ENCODE measurements at regions not wholly inside any gene's neighbourhood (a gene's known extent, or its start where the extent isn't known, plus 50 kb on each side); places are given as distances from the start of the nearest gene placed in this dataset.

- Histone ChIP-seq H3K9ac (ENCODE audit: insufficient read depth, low read length) (no peak overlapping the region), H3K27me3 (ENCODE audit: control insufficient read depth, insufficient read depth, low read length) (no peaks in the 10 kb centered on the region), H3K9me3 (ENCODE audit: control insufficient read depth, insufficient read depth, low read depth, low read length) (no peaks in the 10 kb centered on the region), H2AFZ (ENCODE audit: low read length) (no peak overlapping the region), H3K4me2 (ENCODE audit: extremely low read depth, insufficient read depth, low read length) (no peak overlapping the region), H3K27ac (ENCODE audit: insufficient read depth, low read length) (no peak overlapping the region), H3K4me3 (replicated peaks in 1 of 4; ENCODE audit: control extremely low read depth in 1 of 4, insufficient read depth in 1 of 4, low read depth in 3 of 4, low read length in 4 of 4) (no peak overlapping the region), H4K20me1 (ENCODE audit: control insufficient read depth, extremely low read depth, insufficient read depth, low read length) (no peaks in the 10 kb centered on the region), H3K36me3 (ENCODE audit: control insufficient read depth, insufficient read depth, low read length) (no peaks in the 10 kb centered on the region), H3K79me2 (ENCODE audit: control insufficient read depth, insufficient read depth, low read length) (no peaks in the 10 kb centered on the region), H3K4me1 (ENCODE audit: control insufficient read depth, extremely low read depth, insufficient read depth, low read length) (no peaks in the 10 kb centered on the region)
- DNase-seq (ENCODE audit: low read depth in 2 of 2) = no peak
- TF ChIP-seq, protein P1, sequence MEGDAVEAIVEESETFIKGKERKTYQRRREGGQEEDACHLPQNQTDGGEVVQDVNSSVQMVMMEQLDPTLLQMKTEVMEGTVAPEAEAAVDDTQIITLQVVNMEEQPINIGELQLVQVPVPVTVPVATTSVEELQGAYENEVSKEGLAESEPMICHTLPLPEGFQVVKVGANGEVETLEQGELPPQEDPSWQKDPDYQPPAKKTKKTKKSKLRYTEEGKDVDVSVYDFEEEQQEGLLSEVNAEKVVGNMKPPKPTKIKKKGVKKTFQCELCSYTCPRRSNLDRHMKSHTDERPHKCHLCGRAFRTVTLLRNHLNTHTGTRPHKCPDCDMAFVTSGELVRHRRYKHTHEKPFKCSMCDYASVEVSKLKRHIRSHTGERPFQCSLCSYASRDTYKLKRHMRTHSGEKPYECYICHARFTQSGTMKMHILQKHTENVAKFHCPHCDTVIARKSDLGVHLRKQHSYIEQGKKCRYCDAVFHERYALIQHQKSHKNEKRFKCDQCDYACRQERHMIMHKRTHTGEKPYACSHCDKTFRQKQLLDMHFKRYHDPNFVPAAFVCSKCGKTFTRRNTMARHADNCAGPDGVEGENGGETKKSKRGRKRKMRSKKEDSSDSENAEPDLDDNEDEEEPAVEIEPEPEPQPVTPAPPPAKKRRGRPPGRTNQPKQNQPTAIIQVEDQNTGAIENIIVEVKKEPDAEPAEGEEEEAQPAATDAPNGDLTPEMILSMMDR (conservative IDR thresholded peaks at IDR 0.05 in 1 of 2, IDR thresholded peaks at IDR 0.05 in 1 of 2; ENCODE audit: low read depth in 1 of 2, low read length in 2 of 2) = no peak
- TF ChIP-seq EZH2 (IDR thresholded peaks at IDR 0.05; ENCODE audit: low read length, missing control alignments) = no peak
Observed at GRCh38 chr2:78634425-78634824, 391.1 kb upstream of the REG3G start.

- Histone ChIP-seq H3K79me2 (ENCODE audit: control insufficient read depth, insufficient read depth, low read length) (no peaks in the 10 kb centered on the region), H3K4me2 (ENCODE audit: extremely low read depth, insufficient read depth, low read length) (no peak overlapping the region), H3K4me3 (replicated peaks in 1 of 4; ENCODE audit: control extremely low read depth in 1 of 4, insufficient read depth in 1 of 4, low read depth in 3 of 4, low read length in 4 of 4) (no peak overlapping the region), H3K27ac (ENCODE audit: insufficient read depth, low read length) (no peak overlapping the region), H2AFZ (ENCODE audit: low read length) (no peak overlapping the region), H4K20me1 (ENCODE audit: control insufficient read depth, extremely low read depth, insufficient read depth, low read length) (no peaks in the 10 kb centered on the region), H3K27me3 (ENCODE audit: control insufficient read depth, insufficient read depth, low read length) (no peaks in the 10 kb centered on the region), H3K4me1 (ENCODE audit: control insufficient read depth, extremely low read depth, insufficient read depth, low read length) (no peaks in the 10 kb centered on the region), H3K36me3 (ENCODE audit: control insufficient read depth, insufficient read depth, low read length) (no peaks in the 10 kb centered on the region), H3K9me3 (ENCODE audit: control insufficient read depth, insufficient read depth, low read depth, low read length) (no peaks in the 10 kb centered on the region), H3K9ac (ENCODE audit: insufficient read depth, low read length) (no peak overlapping the region)
- TF ChIP-seq, protein P1 (conservative IDR thresholded peaks at IDR 0.05 in 1 of 2, IDR thresholded peaks at IDR 0.05 in 1 of 2; ENCODE audit: low read depth in 1 of 2, low read length in 2 of 2) = no peak
- TF ChIP-seq EZH2 (IDR thresholded peaks at IDR 0.05; ENCODE audit: low read length, missing control alignments) = no peak
- DNase-seq (ENCODE audit: low read depth in 2 of 2) = no peak
Observed at GRCh38 chr2:78644854-78645253, 380.6 kb upstream of the REG3G start.

DNA sequence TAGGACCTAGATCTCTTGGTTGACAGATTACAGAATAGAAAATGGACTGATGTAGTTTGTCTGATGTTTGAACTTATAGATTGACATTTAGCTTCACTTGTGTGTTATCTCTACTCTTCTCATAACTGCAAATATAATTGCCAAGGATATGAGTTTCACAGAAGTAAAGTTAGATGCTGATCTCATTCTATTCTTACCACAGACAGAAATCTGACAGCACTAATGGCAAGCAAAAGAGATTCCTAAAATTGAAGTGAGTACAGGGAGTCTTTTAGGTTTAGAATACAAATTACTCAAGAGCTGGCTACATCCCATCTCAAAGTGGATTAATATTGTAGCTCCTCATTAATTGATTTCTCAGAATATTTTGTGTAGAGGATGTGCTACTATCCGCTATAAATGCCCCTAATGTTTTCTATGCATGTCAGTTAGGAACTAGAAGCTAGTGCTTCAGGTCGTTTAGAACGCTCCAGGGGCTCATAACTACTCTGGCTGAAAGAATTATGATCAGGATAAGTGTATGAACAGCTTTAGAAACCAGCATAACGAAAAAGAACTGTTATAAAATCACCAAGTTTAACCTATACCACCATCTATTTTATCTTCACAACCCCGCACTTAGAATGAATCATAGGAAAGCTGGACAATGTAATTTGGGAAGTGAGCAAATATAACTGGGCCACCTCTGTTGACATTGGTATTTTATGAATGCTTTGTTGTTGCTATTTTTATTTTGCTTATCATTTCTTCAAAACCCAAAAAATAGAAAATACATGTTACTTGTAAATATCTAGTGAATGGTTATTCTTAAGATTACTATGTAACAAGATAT is 378.8 kb upstream of the REG3G start:
- no peak for DNase-seq (ENCODE audit: low read depth in 2 of 2)
- TF ChIP-seq, protein P1 (conservative IDR thresholded peaks at IDR 0.05 in 1 of 2, IDR thresholded peaks at IDR 0.05 in 1 of 2; ENCODE audit: low read depth in 1 of 2, low read length in 2 of 2) = no peak
- TF ChIP-seq EZH2 (IDR thresholded peaks at IDR 0.05; ENCODE audit: low read length, missing control alignments) = no peak

More for the DNA sequence above, 378.8 kb upstream of the REG3G start:
- Histone ChIP-seq H3K4me3 (replicated peaks in 1 of 4; ENCODE audit: control extremely low read depth in 1 of 4, insufficient read depth in 1 of 4, low read depth in 3 of 4, low read length in 4 of 4) (no peak overlapping the region), H3K36me3 (ENCODE audit: control insufficient read depth, insufficient read depth, low read length) (no peaks in the 10 kb centered on the region), H2AFZ (ENCODE audit: low read length) (no peak overlapping the region), H3K79me2 (ENCODE audit: control insufficient read depth, insufficient read depth, low read length) (no peaks in the 10 kb centered on the region), H3K9me3 (ENCODE audit: control insufficient read depth, insufficient read depth, low read depth, low read length) (no peaks in the 10 kb centered on the region), H3K27me3 (ENCODE audit: control insufficient read depth, insufficient read depth, low read length) (no peaks in the 10 kb centered on the region), H3K4me2 (ENCODE audit: extremely low read depth, insufficient read depth, low read length) (no peak overlapping the region), H4K20me1 (ENCODE audit: control insufficient read depth, extremely low read depth, insufficient read depth, low read length) (no peaks in the 10 kb centered on the region), H3K27ac (ENCODE audit: insufficient read depth, low read length) (no peak overlapping the region), H3K4me1 (ENCODE audit: control insufficient read depth, extremely low read depth, insufficient read depth, low read length) (no peaks in the 10 kb centered on the region), H3K9ac (ENCODE audit: insufficient read depth, low read length) (no peak overlapping the region)
